ENCODE measurements at regions not wholly inside any gene's neighbourhood (a gene's known extent, or its start where the extent isn't known, plus 50 kb on each side); places are given as distances from the start of the nearest gene placed in this dataset.

GRCh38 chr1:22342734-22343191, 108.9 kb upstream of the ZBTB40 start:
- Histone ChIP-seq H3K56ac (replicated peaks; ENCODE audit: insufficient read length, low read depth, low read length) (no peak overlapping the region), H4K8ac (ENCODE audit: extremely low read depth, insufficient read depth, low read length) (no peak overlapping the region), H3K4me2 (ENCODE audit: insufficient read depth in 1 of 2, low read depth in 2 of 2, low read length in 2 of 2) (no peak overlapping the region), H2BK20ac (ENCODE audit: low read length) (no peak overlapping the region), H3K27ac (ENCODE audit: low read depth, low read length) (no peak overlapping the region), H4K20me1 (replicated peaks in 1 of 2; ENCODE audit: control insufficient read depth in 1 of 2, insufficient read depth in 2 of 2, low read length in 2 of 2) (no peaks in the 10 kb centered on the region), H3K27me3 (replicated peaks in 1 of 4; ENCODE audit: control insufficient read depth in 3 of 4, extremely low read depth in 1 of 4, insufficient read depth in 3 of 4, low read length in 3 of 4) (no peaks in the 10 kb centered on the region; a peak in 3 of 7 replicates), H2BK12ac (ENCODE audit: low read depth, low read length) (no peak overlapping the region), H3K79me1 (ENCODE audit: low read depth, low read length) (no peaks in the 10 kb centered on the region), H3K4ac (replicated peaks; ENCODE audit: insufficient read length, low read depth, low read length) (no peak overlapping the region), H3K4me1 (replicated peaks in 1 of 4; ENCODE audit: control insufficient read depth in 3 of 4, insufficient read depth in 4 of 4, low read length in 3 of 4) (peaks cover 0 to 4% (median 2%) of the 10 kb centered on the region in 4 experiments; a peak in 3 of 7 replicates), H3K79me2 (ENCODE audit: control insufficient read depth in 1 of 2, insufficient read depth in 2 of 2, low read length in 2 of 2) (no peaks in the 10 kb centered on the region), H2BK5ac (ENCODE audit: low read depth, low read length) (no peak overlapping the region), H3K36me3 (ENCODE audit: control insufficient read depth in 2 of 4, insufficient read depth in 4 of 4, low read length in 3 of 4) (no peaks in the 10 kb centered on the region), H3K9ac (replicated peaks in 1 of 4; ENCODE audit: extremely low read depth in 1 of 4, low read depth in 3 of 4, low read length in 3 of 4) (no peak overlapping the region), H3K14ac (ENCODE audit: insufficient read length) (no peak overlapping the region), H3K4me3 (ENCODE audit: extremely low read depth in 1 of 4, insufficient read depth in 2 of 4, low read depth in 3 of 4, low read length in 4 of 4) (no peak overlapping the region), H2BK120ac (replicated peaks; ENCODE audit: low read depth, low read length) (no peak overlapping the region), H4K5ac (ENCODE audit: insufficient read length, low read depth, low read length) (no peak overlapping the region), H2AFZ (ENCODE audit: low read length) (no peak overlapping the region), H2AK5ac (ENCODE audit: low read depth, low read length) (0 out of 2 replicates have a peak overlapping the region, but pooled peaks have one; percentile 53), H3K23me2 (ENCODE audit: low read depth, low read length) (no peaks in the 10 kb centered on the region; the same call in 1 of the 2 replicates), H2BK15ac (ENCODE audit: low read length) (0 out of 2 replicates have a peak overlapping the region, but pooled peaks have one; percentile 61), H3K23ac (ENCODE audit: insufficient read length) (no peak overlapping the region), H4K91ac (replicated peaks; ENCODE audit: insufficient read length, low read length) (peak overlapping the region; percentile 18), H3K18ac (ENCODE audit: extremely low read depth, low read length) (no peak overlapping the region), H3K9me3 (ENCODE audit: insufficient read depth in 2 of 2, low read depth in 1 of 2, low read length in 1 of 2) (no peaks in the 10 kb centered on the region)
- DNase-seq (ENCODE audit: low read depth in 1 of 2, low spot score in 2 of 2) (no peak), FAIRE-seq (no peak)
- WGBS, 2 experiments (ENCODE audit: extremely low coverage in 1 of 2, insufficient coverage in 1 of 2, insufficient read length in 1 of 2, insufficient replicate concordance in 2 of 2, low coverage in 1 of 2, low lambda C conversion rate in 2 of 2, missing lambda C conversion rate in 1 of 2), result 82% methylated on average over 8 of the region's 8 CpGs; no CpG with 5 or more reads in 1 of the 2 experiments
- POLR2A ChIA-PET (ENCODE audit: partially characterized antibody), result no interaction called here
- CTCF ChIA-PET (ENCODE audit: partially characterized antibody), result no interaction called here
- TF ChIP-seq PHF8 (conservative IDR thresholded peaks at IDR 0.05; ENCODE audit: low read depth, low read length), result no peak
- TF ChIP-seq TBP (IDR thresholded peaks at IDR 0.05; ENCODE audit: low read depth, low read length), result no peak
- TF ChIP-seq CTCF (IDR thresholded peaks at IDR 0.05; ENCODE audit: control extremely low read depth in 1 of 3, insufficient read depth in 1 of 3, low read depth in 1 of 3, low read length in 3 of 3), result no peak
- no peak for TF ChIP-seq SUZ12 (IDR thresholded peaks at IDR 0.05; ENCODE audit: low read length)
- TF ChIP-seq TEAD4 (IDR thresholded peaks at IDR 0.05; ENCODE audit: low read depth, low read length), result no peak
- no peak for TF ChIP-seq SP1 (IDR thresholded peaks at IDR 0.05; ENCODE audit: low read depth, low read length)
- no peak for TF ChIP-seq BRCA1 (IDR thresholded peaks at IDR 0.05; ENCODE audit: low read depth, low read length)
- TF ChIP-seq RFX5 (IDR thresholded peaks at IDR 0.05; ENCODE audit: borderline replicate concordance, low read depth, low read length), result no peak
- no peak for TF ChIP-seq GTF2F1 (IDR thresholded peaks at IDR 0.05; ENCODE audit: borderline replicate concordance, low read depth, low read length)
- no peak for TF ChIP-seq CREB1 (IDR thresholded peaks at IDR 0.05)

Measured in H1 (cell line).